ENCODE measurements at regions not wholly inside any gene's neighbourhood (a gene's known extent, or its start where the extent isn't known, plus 50 kb on each side); places are given as distances from the start of the nearest gene placed in this dataset.

GRCh38 chr4:18954538-18954937, 933.0 kb upstream of the LCORL start:
- H3K27ac ChIP-seq (replicated peaks) = no peak overlapping the region
- H3K27me3 ChIP-seq (ENCODE audit: insufficient read depth, poor library complexity, severe bottlenecking) = no peaks in the 10 kb centered on the region
- H3K4me3 ChIP-seq (replicated peaks; ENCODE audit: insufficient read depth, low read length) = no peak overlapping the region
- no peak for DNase-seq (ENCODE audit: low read depth in 1 of 2, low spot score in 1 of 2)
- TF ChIP-seq CTCF (IDR thresholded peaks at IDR 0.05; ENCODE audit: insufficient read depth, low read length) (no peak), POLR2AphosphoS5 (IDR thresholded peaks at IDR 0.05; ENCODE audit: low read depth) (no peak), SPI1 (IDR thresholded peaks at IDR 0.05; ENCODE audit: borderline replicate concordance, low read depth) (no peak)

GRCh38 chr4:18953613-18954012, 932.1 kb upstream of the LCORL start:
- no peak overlapping the region for H3K4me3 ChIP-seq (replicated peaks; ENCODE audit: insufficient read depth, low read length)
- H3K27ac ChIP-seq (replicated peaks) = no peak overlapping the region
- H3K27me3 ChIP-seq (ENCODE audit: insufficient read depth, poor library complexity, severe bottlenecking) = no peaks in the 10 kb centered on the region
- no peak for TF ChIP-seq CTCF (IDR thresholded peaks at IDR 0.05; ENCODE audit: insufficient read depth, low read length)
- DNase-seq (ENCODE audit: low read depth in 1 of 2, low spot score in 1 of 2) = no peak

- no peaks in the 10 kb centered on the region for H3K27me3 ChIP-seq (ENCODE audit: insufficient read depth, poor library complexity, severe bottlenecking)
- DNase-seq (ENCODE audit: low read depth in 1 of 2, low spot score in 1 of 2) = no peak
- no peak overlapping the region for H3K27ac ChIP-seq (replicated peaks)
- no peak for TF ChIP-seq POLR2AphosphoS5 (IDR thresholded peaks at IDR 0.05; ENCODE audit: low read depth)
- TF ChIP-seq SPI1 (IDR thresholded peaks at IDR 0.05; ENCODE audit: borderline replicate concordance, low read depth) = no peak
- no peak for TF ChIP-seq GABPA (IDR thresholded peaks at IDR 0.05; ENCODE audit: low read depth)
- TF ChIP-seq CTCF (IDR thresholded peaks at IDR 0.05; ENCODE audit: insufficient read depth, low read length) = no peak
- TF ChIP-seq REST (IDR thresholded peaks at IDR 0.05; ENCODE audit: insufficient replicate concordance, low read depth) = no peak
- H3K4me3 ChIP-seq (replicated peaks; ENCODE audit: insufficient read depth, low read length) = no peak overlapping the region
Measured at GRCh38 chr4:18945464-18945863, 923.9 kb upstream of the LCORL start.

GRCh38 chr4:18942874-18943273, 921.3 kb upstream of the LCORL start:
- no peak overlapping the region for H3K4me3 ChIP-seq (replicated peaks; ENCODE audit: insufficient read depth, low read length)
- no peaks in the 10 kb centered on the region for H3K27me3 ChIP-seq (ENCODE audit: insufficient read depth, poor library complexity, severe bottlenecking)
- DNase-seq (ENCODE audit: low read depth in 1 of 2, low spot score in 1 of 2) = no peak
- TF ChIP-seq REST (IDR thresholded peaks at IDR 0.05; ENCODE audit: insufficient replicate concordance, low read depth) (no peak), SPI1 (IDR thresholded peaks at IDR 0.05; ENCODE audit: borderline replicate concordance, low read depth) (no peak), GABPA (IDR thresholded peaks at IDR 0.05; ENCODE audit: low read depth) (no peak), POLR2AphosphoS5 (IDR thresholded peaks at IDR 0.05; ENCODE audit: low read depth) (no peak), CTCF (IDR thresholded peaks at IDR 0.05; ENCODE audit: insufficient read depth, low read length) (no peak)
- no peak overlapping the region for H3K27ac ChIP-seq (replicated peaks)

Measured in HL-60 (cell line).